ENCODE measurements at regions not wholly inside any gene's neighbourhood (a gene's known extent, or its start where the extent isn't known, plus 50 kb on each side); places are given as distances from the start of the nearest gene placed in this dataset.

GRCh38 chr16:49216593-49216992 lies 65.0 kb downstream of the CBLN1 start:
- DNase-seq (ENCODE audit: extremely low read depth in 1 of 2, low read depth in 1 of 2) = no peak

- no peak for DNase-seq (ENCODE audit: extremely low read depth in 1 of 2, low read depth in 1 of 2)
Observed at GRCh38 chr16:49213594-49213993, 68.0 kb downstream of the CBLN1 start.

- DNase-seq (ENCODE audit: extremely low read depth in 1 of 2, low read depth in 1 of 2) = no peak
Observed at GRCh38 chr16:49204191-49204590, 77.4 kb downstream of the CBLN1 start.

- DNase-seq (ENCODE audit: extremely low read depth in 1 of 2, low read depth in 1 of 2) = no peak
Observed at GRCh38 chr16:49203361-49203760, 78.3 kb downstream of the CBLN1 start.

GRCh38 chr16:49201118-49201517 lies 80.5 kb downstream of the CBLN1 start:
- DNase-seq (ENCODE audit: extremely low read depth in 1 of 2, low read depth in 1 of 2) = no peak

GRCh38 chr16:49200223-49200820 lies 81.3 kb downstream of the CBLN1 start:
- DNase-seq (ENCODE audit: extremely low read depth in 1 of 2, low read depth in 1 of 2) = no peak

GRCh38 chr16:49195237-49195548 lies 86.4 kb downstream of the CBLN1 start:
- DNase-seq (ENCODE audit: extremely low read depth in 1 of 2, low read depth in 1 of 2) = no peak

- no peak for DNase-seq (ENCODE audit: extremely low read depth in 1 of 2, low read depth in 1 of 2)
Observed at GRCh38 chr16:49194537-49195236, 87.0 kb downstream of the CBLN1 start.

- no peak for DNase-seq (ENCODE audit: extremely low read depth in 1 of 2, low read depth in 1 of 2)
Observed at GRCh38 chr16:49193596-49193995, 88.0 kb downstream of the CBLN1 start.

- no peak for DNase-seq (ENCODE audit: extremely low read depth in 1 of 2, low read depth in 1 of 2)
Observed at GRCh38 chr16:49189286-49189685, 92.4 kb downstream of the CBLN1 start.

GRCh38 chr16:49183911-49184310 lies 97.7 kb downstream of the CBLN1 start:
- DNase-seq (ENCODE audit: extremely low read depth in 1 of 2, low read depth in 1 of 2) = no peak

GRCh38 chr16:49181791-49182518 lies 99.7 kb downstream of the CBLN1 start:
- no peak for DNase-seq (ENCODE audit: extremely low read depth in 1 of 2, low read depth in 1 of 2)

- DNase-seq (ENCODE audit: extremely low read depth in 1 of 2, low read depth in 1 of 2) = no peak
Observed at GRCh38 chr16:49179714-49180330, 101.8 kb downstream of the CBLN1 start.

GRCh38 chr16:49168126-49168525 lies 113.5 kb downstream of the CBLN1 start:
- DNase-seq (ENCODE audit: extremely low read depth in 1 of 2, low read depth in 1 of 2) = no peak

- no peak for DNase-seq (ENCODE audit: extremely low read depth in 1 of 2, low read depth in 1 of 2)
Observed at GRCh38 chr16:49165025-49165424, 116.6 kb downstream of the CBLN1 start.

GRCh38 chr16:49161191-49161590 lies 120.4 kb downstream of the CBLN1 start:
- no peak for DNase-seq (ENCODE audit: extremely low read depth in 1 of 2, low read depth in 1 of 2)

GRCh38 chr16:49158029-49158642 lies 123.5 kb downstream of the CBLN1 start:
- no peak for DNase-seq (ENCODE audit: extremely low read depth in 1 of 2, low read depth in 1 of 2)

- no peak for DNase-seq (ENCODE audit: extremely low read depth in 1 of 2, low read depth in 1 of 2)
Observed at GRCh38 chr16:49150341-49150740, 131.3 kb downstream of the CBLN1 start.

GRCh38 chr16:49148410-49148809 lies 133.2 kb downstream of the CBLN1 start:
- no peak for DNase-seq (ENCODE audit: extremely low read depth in 1 of 2, low read depth in 1 of 2)

- no peak for DNase-seq (ENCODE audit: extremely low read depth in 1 of 2, low read depth in 1 of 2)
Observed at GRCh38 chr16:49140618-49141017, 141.0 kb downstream of the CBLN1 start.

- DNase-seq (ENCODE audit: extremely low read depth in 1 of 2, low read depth in 1 of 2) = no peak
Observed at GRCh38 chr16:49130397-49130796, 151.2 kb downstream of the CBLN1 start.

Measured in stimulated activated CD8-positive, alpha-beta memory T cell treated with anti-CD3 and anti-CD28 coated beads, Interleukin-7, amount 100 ng/mL, for 48 hours (primary cell).